ENCODE measurements at regions not wholly inside any gene's neighbourhood (a gene's known extent, or its start where the extent isn't known, plus 50 kb on each side); places are given as distances from the start of the nearest gene placed in this dataset.

- Mint-ChIP-seq H3K27ac (no peak overlapping the region), H3K27me3 (ENCODE audit: insufficient read depth) (peaks cover 63% of the 10 kb centered on the region), H3K9me3 (no peaks in the 10 kb centered on the region), H3K36me3 (ENCODE audit: low read depth) (no peaks in the 10 kb centered on the region), H3K4me3 (no peak overlapping the region), H3K4me1 (ENCODE audit: low read depth) (no peaks in the 10 kb centered on the region)
- DNase-seq = no peak
- TF ChIP-seq CTCF (IDR thresholded peaks at IDR 0.05) = no peak
Measured at GRCh38 chr6:44556046-44556445, 168.5 kb downstream of the CDC5L start.

- Mint-ChIP-seq H3K27me3 (ENCODE audit: insufficient read depth) (peaks cover 57% of the 10 kb centered on the region), H3K36me3 (ENCODE audit: low read depth) (no peaks in the 10 kb centered on the region), H3K4me3 (no peak overlapping the region), H3K4me1 (ENCODE audit: low read depth) (no peaks in the 10 kb centered on the region), H3K27ac (no peak overlapping the region), H3K9me3 (no peaks in the 10 kb centered on the region)
- DNase-seq = no peak
- no peak for TF ChIP-seq CTCF (IDR thresholded peaks at IDR 0.05)
Measured at GRCh38 chr6:44558024-44558831, 170.7 kb downstream of the CDC5L start.

GRCh38 chr6:44558832-44559251, 171.3 kb downstream of the CDC5L start:
- H3K27ac Mint-ChIP-seq = no peak overlapping the region
- no peak overlapping the region for H3K4me3 Mint-ChIP-seq
- peaks cover 53% of the 10 kb centered on the region for H3K27me3 Mint-ChIP-seq (ENCODE audit: insufficient read depth)
- H3K36me3 Mint-ChIP-seq (ENCODE audit: low read depth) = no peaks in the 10 kb centered on the region
- DNase-seq = no peak
- H3K4me1 Mint-ChIP-seq (ENCODE audit: low read depth) = no peaks in the 10 kb centered on the region
- TF ChIP-seq CTCF (IDR thresholded peaks at IDR 0.05) = no peak
- H3K9me3 Mint-ChIP-seq = no peaks in the 10 kb centered on the region

- no peaks in the 10 kb centered on the region for H3K9me3 Mint-ChIP-seq
- no peak for TF ChIP-seq CTCF (IDR thresholded peaks at IDR 0.05)
- peaks cover 44% of the 10 kb centered on the region for H3K27me3 Mint-ChIP-seq (ENCODE audit: insufficient read depth)
- no peaks in the 10 kb centered on the region for H3K4me1 Mint-ChIP-seq (ENCODE audit: low read depth)
- H3K27ac Mint-ChIP-seq = no peak overlapping the region
- H3K4me3 Mint-ChIP-seq = no peak overlapping the region
- no peaks in the 10 kb centered on the region for H3K36me3 Mint-ChIP-seq (ENCODE audit: low read depth)
- DNase-seq = no peak
Measured at GRCh38 chr6:44559486-44560270, 172.2 kb downstream of the CDC5L start.

GRCh38 chr6:44560458-44561059, 173.1 kb downstream of the CDC5L start:
- no peaks in the 10 kb centered on the region for H3K9me3 Mint-ChIP-seq
- H3K4me1 Mint-ChIP-seq (ENCODE audit: low read depth) = no peaks in the 10 kb centered on the region
- no peak for DNase-seq
- no peak overlapping the region for H3K27ac Mint-ChIP-seq
- TF ChIP-seq CTCF (IDR thresholded peaks at IDR 0.05) = no peak
- peaks cover 44% of the 10 kb centered on the region for H3K27me3 Mint-ChIP-seq (ENCODE audit: insufficient read depth)
- H3K4me3 Mint-ChIP-seq = no peak overlapping the region
- H3K36me3 Mint-ChIP-seq (ENCODE audit: low read depth) = no peaks in the 10 kb centered on the region
